ENCODE measurements at regions not wholly inside any gene's neighbourhood (a gene's known extent, or its start where the extent isn't known, plus 50 kb on each side); places are given as distances from the start of the nearest gene placed in this dataset.

- no peak overlapping the region for H3K27ac Mint-ChIP-seq
- peaks cover 5% of the 10 kb centered on the region for H3K27me3 Mint-ChIP-seq
- intact Hi-C loops (cut with micrococcal nuclease) = no loop called here
- H3K9me3 Mint-ChIP-seq = no peaks in the 10 kb centered on the region
- no peak for TF ChIP-seq CTCF (IDR thresholded peaks at IDR 0.05)
- H3K36me3 Mint-ChIP-seq (ENCODE audit: low read depth) = no peaks in the 10 kb centered on the region
- POLR2A ChIA-PET = no interaction called here
- ATAC-seq = no peak
- DNase-seq = no peak
- no peaks in the 10 kb centered on the region for H3K4me1 Mint-ChIP-seq (ENCODE audit: low read depth)
- H3K4me3 Mint-ChIP-seq = no peak overlapping the region
- CTCF ChIA-PET = no interaction called here
Measured at GRCh38 chr2:12877761-12878160, 161.0 kb downstream of the TRIB2 start.

- ATAC-seq = no peak
- POLR2A ChIA-PET = no interaction called here
- no peak for DNase-seq
- Mint-ChIP-seq H3K27me3 (peaks cover 2% of the 10 kb centered on the region), H3K36me3 (ENCODE audit: low read depth) (no peaks in the 10 kb centered on the region), H3K27ac (no peak overlapping the region), H3K9me3 (no peaks in the 10 kb centered on the region), H3K4me3 (no peak overlapping the region), H3K4me1 (ENCODE audit: low read depth) (no peaks in the 10 kb centered on the region)
- no peak for TF ChIP-seq CTCF (IDR thresholded peaks at IDR 0.05)
- CTCF ChIA-PET = no interaction called here
- intact Hi-C loops (cut with micrococcal nuclease) = no loop called here
Measured at GRCh38 chr2:12879649-12880048, 162.9 kb downstream of the TRIB2 start.

- ATAC-seq (no peak), DNase-seq (no peak)
- no peak overlapping the region for H3K4me3 Mint-ChIP-seq
- ChIA-PET POLR2A (no interaction called here), CTCF (no interaction called here)
- intact Hi-C loops (cut with micrococcal nuclease) = no loop called here
- H3K36me3 Mint-ChIP-seq (ENCODE audit: low read depth) = no peaks in the 10 kb centered on the region
- no peaks in the 10 kb centered on the region for H3K9me3 Mint-ChIP-seq
- no peak for TF ChIP-seq CTCF (IDR thresholded peaks at IDR 0.05)
- no peaks in the 10 kb centered on the region for H3K27me3 Mint-ChIP-seq
- no peaks in the 10 kb centered on the region for H3K4me1 Mint-ChIP-seq (ENCODE audit: low read depth)
- no peak overlapping the region for H3K27ac Mint-ChIP-seq
Measured at GRCh38 chr2:12881952-12882351, 165.2 kb downstream of the TRIB2 start.

- no peaks in the 10 kb centered on the region for H3K27me3 Mint-ChIP-seq
- no peak for TF ChIP-seq CTCF (IDR thresholded peaks at IDR 0.05)
- H3K4me3 Mint-ChIP-seq = no peak overlapping the region
- CTCF ChIA-PET = no interaction called here
- H3K9me3 Mint-ChIP-seq = no peaks in the 10 kb centered on the region
- H3K36me3 Mint-ChIP-seq (ENCODE audit: low read depth) = no peaks in the 10 kb centered on the region
- POLR2A ChIA-PET = no interaction called here
- no peaks in the 10 kb centered on the region for H3K4me1 Mint-ChIP-seq (ENCODE audit: low read depth)
- intact Hi-C loops (cut with micrococcal nuclease) = no loop called here
- H3K27ac Mint-ChIP-seq = no peak overlapping the region
- ATAC-seq (no peak), DNase-seq (no peak)
Measured at GRCh38 chr2:12882393-12882792, 165.7 kb downstream of the TRIB2 start.

- ChIA-PET POLR2A (no interaction called here), CTCF (no interaction called here)
- Mint-ChIP-seq H3K4me3 (no peak overlapping the region), H3K27me3 (no peaks in the 10 kb centered on the region), H3K36me3 (ENCODE audit: low read depth) (no peaks in the 10 kb centered on the region), H3K4me1 (ENCODE audit: low read depth) (no peaks in the 10 kb centered on the region), H3K9me3 (no peaks in the 10 kb centered on the region), H3K27ac (no peak overlapping the region)
- intact Hi-C loops (cut with micrococcal nuclease) = no loop called here
- ATAC-seq = no peak
- TF ChIP-seq CTCF (IDR thresholded peaks at IDR 0.05) = no peak
- no peak for DNase-seq
Measured at GRCh38 chr2:12883906-12884305, 167.2 kb downstream of the TRIB2 start.

Data from activated CD8-positive, alpha-beta T cell treated with anti-CD3 and anti-CD28 coated beads for 36 hours (primary cell).